NCI-H2107 treated with DMSO at 0.1 percent for 48 hours (cell line): ENCODE measurements at regions not wholly inside any gene's neighbourhood (a gene's known extent, or its start where the extent isn't known, plus 50 kb on each side); places are given as distances from the start of the nearest gene placed in this dataset.

Experiments used
- DNase-seq: peaks from one replicate; lab custom pipeline; 2025; ENCODE audit not compliant: unreplicated experiment; lab: John Stamatoyannopoulos, UW

- DNase-seq, result no peak
These were observed 49.7 kb upstream of the POMGNT2 start for GRCh38 chr3:43155464-43156121.
